IPS-20b (cell line): ENCODE measurements at regions not wholly inside any gene's neighbourhood (a gene's known extent, or its start where the extent isn't known, plus 50 kb on each side); places are given as distances from the start of the nearest gene placed in this dataset.

Experiments
- H3K27ac ChIP-seq: one replicate; pipeline ENCODE4 v1.5.1; 2013; ENCODE audit warnings: low read length
- H3K27me3 ChIP-seq: 2 replicates; pipeline ENCODE4 v1.6.1; 2013; ENCODE audit warnings: mild to moderate bottlenecking, low read length, inconsistent platforms; ENCODE audit not compliant: insufficient read depth
- H3K36me3 ChIP-seq: 2 replicates; pipeline ENCODE4 v1.6.1; 2013; ENCODE audit warnings: low read depth, mild to moderate bottlenecking, inconsistent platforms, low read length, moderate library complexity; ENCODE audit not compliant: insufficient read depth
- H3K4me1 ChIP-seq: 2 replicates; pipeline ENCODE4 v1.6.1; 2013; ENCODE audit warnings: mild to moderate bottlenecking, control low read depth, inconsistent platforms, low read length, moderate library complexity; ENCODE audit not compliant: insufficient read depth
- H3K4me3 ChIP-seq: 2 replicates; pipeline ENCODE4 v1.5.1; 2013; ENCODE audit warnings: mild to moderate bottlenecking, low read length, inconsistent platforms
- H3K9ac ChIP-seq: 2 replicates; pipeline ENCODE4 v1.6.1; 2013; ENCODE audit warnings: low read depth, mild to moderate bottlenecking, inconsistent platforms, low read length, moderate library complexity
- H3K9me3 ChIP-seq: 2 replicates; pipeline ENCODE4 v1.6.1; 2013; ENCODE audit warnings: mild to moderate bottlenecking, low read depth, low read length, inconsistent platforms; ENCODE audit not compliant: insufficient read depth

GRCh38 chr20:7622399-7622961 is 317.8 kb downstream of the HAO1 start:
- no peak overlapping the region for H3K27ac ChIP-seq
- no peak overlapping the region for H3K4me3 ChIP-seq
- H3K27me3 ChIP-seq: no peaks in the 10 kb centered on the region
- no peaks in the 10 kb centered on the region for H3K4me1 ChIP-seq
- H3K9me3 ChIP-seq: no peaks in the 10 kb centered on the region
- H3K36me3 ChIP-seq: no peaks in the 10 kb centered on the region
- no peak overlapping the region for H3K9ac ChIP-seq

- no peaks in the 10 kb centered on the region for H3K9me3 ChIP-seq
- no peak overlapping the region for H3K9ac ChIP-seq
- no peak overlapping the region for H3K4me3 ChIP-seq
- no peaks in the 10 kb centered on the region for H3K4me1 ChIP-seq
- H3K36me3 ChIP-seq: no peaks in the 10 kb centered on the region
- H3K27ac ChIP-seq: no peak overlapping the region
- no peaks in the 10 kb centered on the region for H3K27me3 ChIP-seq
Observed at GRCh38 chr20:7624886-7625285, 315.4 kb downstream of the HAO1 start.

- Histone ChIP-seq H3K9me3 (no peaks in the 10 kb centered on the region), H3K27ac (no peak overlapping the region), H3K36me3 (no peaks in the 10 kb centered on the region), H3K4me1 (no peaks in the 10 kb centered on the region), H3K4me3 (no peak overlapping the region), H3K27me3 (no peaks in the 10 kb centered on the region), H3K9ac (no peak overlapping the region)
Observed at GRCh38 chr20:7627734-7628663, 312.3 kb downstream of the HAO1 start.

- Histone ChIP-seq H3K36me3 (no peaks in the 10 kb centered on the region), H3K9me3 (no peaks in the 10 kb centered on the region), H3K27ac (no peak overlapping the region), H3K27me3 (no peaks in the 10 kb centered on the region), H3K4me3 (no peak overlapping the region), H3K9ac (no peak overlapping the region), H3K4me1 (no peaks in the 10 kb centered on the region)
Observed at GRCh38 chr20:7629880-7630279, 310.4 kb downstream of the HAO1 start.

GRCh38 chr20:7637184-7637583 is 303.1 kb downstream of the HAO1 start:
- Histone ChIP-seq H3K27ac (no peak overlapping the region), H3K9me3 (no peaks in the 10 kb centered on the region), H3K9ac (no peak overlapping the region), H3K4me1 (no peaks in the 10 kb centered on the region), H3K4me3 (no peak overlapping the region), H3K36me3 (no peaks in the 10 kb centered on the region), H3K27me3 (no peaks in the 10 kb centered on the region)

- Histone ChIP-seq H3K9me3 (no peaks in the 10 kb centered on the region), H3K27me3 (no peaks in the 10 kb centered on the region), H3K4me1 (no peaks in the 10 kb centered on the region), H3K36me3 (no peaks in the 10 kb centered on the region), H3K4me3 (no peak overlapping the region), H3K9ac (no peak overlapping the region), H3K27ac (no peak overlapping the region)
Observed at GRCh38 chr20:7650086-7650879, 290.0 kb downstream of the HAO1 start.

GRCh38 chr20:7654231-7654630 is 286.0 kb downstream of the HAO1 start:
- Histone ChIP-seq H3K9ac (no peak overlapping the region), H3K4me1 (no peaks in the 10 kb centered on the region), H3K27ac (no peak overlapping the region), H3K9me3 (no peaks in the 10 kb centered on the region), H3K36me3 (no peaks in the 10 kb centered on the region), H3K4me3 (no peak overlapping the region), H3K27me3 (no peaks in the 10 kb centered on the region)

- no peak overlapping the region for H3K9ac ChIP-seq
- H3K27ac ChIP-seq: no peak overlapping the region
- no peaks in the 10 kb centered on the region for H3K27me3 ChIP-seq
- H3K9me3 ChIP-seq: no peaks in the 10 kb centered on the region
- no peaks in the 10 kb centered on the region for H3K36me3 ChIP-seq
- no peak overlapping the region for H3K4me3 ChIP-seq
- no peaks in the 10 kb centered on the region for H3K4me1 ChIP-seq
Observed at GRCh38 chr20:7656687-7657467, 283.4 kb downstream of the HAO1 start.

- no peaks in the 10 kb centered on the region for H3K4me1 ChIP-seq
- no peak overlapping the region for H3K9ac ChIP-seq
- H3K27me3 ChIP-seq: no peaks in the 10 kb centered on the region
- no peak overlapping the region for H3K27ac ChIP-seq
- H3K36me3 ChIP-seq: no peaks in the 10 kb centered on the region
- H3K9me3 ChIP-seq: no peaks in the 10 kb centered on the region
- no peak overlapping the region for H3K4me3 ChIP-seq
Observed at GRCh38 chr20:7657569-7657968, 282.7 kb downstream of the HAO1 start.

- H3K27me3 ChIP-seq: no peaks in the 10 kb centered on the region
- H3K27ac ChIP-seq: no peak overlapping the region
- H3K9me3 ChIP-seq: no peaks in the 10 kb centered on the region
- H3K4me1 ChIP-seq: peaks cover 2% of the 10 kb centered on the region; the same call in 1 of the 2 replicates
- no peak overlapping the region for H3K9ac ChIP-seq
- no peak overlapping the region for H3K4me3 ChIP-seq
- no peaks in the 10 kb centered on the region for H3K36me3 ChIP-seq
Observed at GRCh38 chr20:7660165-7660564, 280.1 kb downstream of the HAO1 start.

GRCh38 chr20:7665376-7665775 is 274.9 kb downstream of the HAO1 start:
- H3K4me3 ChIP-seq: no peak overlapping the region
- no peak overlapping the region for H3K27ac ChIP-seq
- no peaks in the 10 kb centered on the region for H3K36me3 ChIP-seq
- no peaks in the 10 kb centered on the region for H3K27me3 ChIP-seq
- H3K9me3 ChIP-seq: no peaks in the 10 kb centered on the region
- H3K4me1 ChIP-seq: peaks cover 7% of the 10 kb centered on the region; the same call in 1 of the 2 replicates
- no peak overlapping the region for H3K9ac ChIP-seq
